ENCODE measurements at regions not wholly inside any gene's neighbourhood (a gene's known extent, or its start where the extent isn't known, plus 50 kb on each side); places are given as distances from the start of the nearest gene placed in this dataset.

DNA sequence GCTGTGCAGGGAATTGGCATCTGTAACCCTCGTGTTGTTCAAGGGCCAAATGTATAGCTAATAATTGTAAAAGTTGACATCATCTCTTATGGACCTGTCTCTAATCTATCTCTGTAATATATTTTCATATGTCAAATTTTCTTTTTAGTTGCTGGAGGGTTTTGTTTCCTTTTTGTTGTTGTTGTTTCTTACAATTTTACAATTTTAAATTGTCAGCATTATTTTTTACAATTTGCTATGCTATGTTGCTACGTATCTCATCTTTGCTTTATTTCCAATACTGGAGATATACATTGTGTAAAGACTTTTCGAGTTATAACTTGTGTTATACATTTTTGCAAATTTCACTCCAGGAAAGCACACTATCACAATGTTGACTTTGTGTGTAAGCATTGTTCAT lies 290.2 kb upstream of the SP4 start:
- no peak overlapping the region for H3K4me3 ChIP-seq (ENCODE audit: low read depth, low read length)
- no peaks in the 10 kb centered on the region for H3K36me3 ChIP-seq (ENCODE audit: control insufficient read depth in 2 of 2, insufficient read depth in 1 of 2, low read length in 2 of 2)
- H3K27ac ChIP-seq (ENCODE audit: extremely low read depth, low read depth, low read length): no peak overlapping the region
- no peaks in the 10 kb centered on the region; the same call in 1 of the 2 replicates for H3K4me1 ChIP-seq (ENCODE audit: control insufficient read depth, insufficient read depth, low read length)
- POLR2A ChIA-PET: no interaction called here
- CTCF ChIA-PET: interaction anchor here (0.5 to 0.6 kb wide), 2 partner anchors 300 to 341 kb away, joined by 3 read pairs; no protein-coding TSS in a partner anchor
- H3K9me3 ChIP-seq (ENCODE audit: control insufficient read depth, insufficient read depth, low read depth, low read length): no peaks in the 10 kb centered on the region; the same call in 1 of the 2 replicates
- TF ChIP-seq ZNF133 (tag by site-specific recombination; IDR thresholded peaks at IDR 0.05) (no peak), ZNF138 (tag by site-specific recombination; IDR thresholded peaks at IDR 0.05; ENCODE audit: borderline replicate concordance) (no peak), BCL11A (tag by site-specific recombination; IDR thresholded peaks at IDR 0.05; ENCODE audit: low read depth) (no peak), KLF1 (tag by site-specific recombination; IDR thresholded peaks at IDR 0.05) (no peak), ZNF266 (tag by site-specific recombination; IDR thresholded peaks at IDR 0.05; ENCODE audit: low read depth) (no peak), ZNF311 (tag by site-specific recombination; IDR thresholded peaks at IDR 0.05; ENCODE audit: borderline replicate concordance) (no peak), ZNF391 (tag by site-specific recombination; IDR thresholded peaks at IDR 0.05; ENCODE audit: borderline replicate concordance, low read depth) (no peak), ZNF777 (tag by site-specific recombination; IDR thresholded peaks at IDR 0.05; ENCODE audit: borderline replicate concordance) (no peak), ZNF24 (tag by site-specific recombination; IDR thresholded peaks at IDR 0.05) (no peak), ZNF274 (IDR thresholded peaks at IDR 0.05; ENCODE audit: low read length) (no peak), ZNF274 (tag by site-specific recombination; IDR thresholded peaks at IDR 0.05; ENCODE audit: borderline replicate concordance) (no peak), ZNF76 (tag by site-specific recombination; IDR thresholded peaks at IDR 0.05; ENCODE audit: borderline replicate concordance, low read depth) (no peak)
- TF ChIP-seq, protein P1, sequence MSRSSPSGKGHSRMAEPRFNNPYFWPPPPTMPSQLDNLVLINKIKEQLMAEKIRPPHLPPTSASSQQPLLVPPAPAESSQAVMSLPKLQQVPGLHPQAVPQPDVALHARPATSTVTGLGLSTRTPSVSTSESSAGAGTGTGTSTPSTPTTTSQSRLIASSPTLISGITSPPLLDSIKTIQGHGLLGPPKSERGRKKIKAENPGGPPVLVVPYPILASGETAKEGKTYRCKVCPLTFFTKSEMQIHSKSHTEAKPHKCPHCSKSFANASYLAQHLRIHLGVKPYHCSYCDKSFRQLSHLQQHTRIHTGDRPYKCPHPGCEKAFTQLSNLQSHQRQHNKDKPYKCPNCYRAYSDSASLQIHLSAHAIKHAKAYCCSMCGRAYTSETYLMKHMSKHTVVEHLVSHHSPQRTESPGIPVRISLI (tag by site-specific recombination; IDR thresholded peaks at IDR 0.05): no peak
- TF ChIP-seq, protein P2, sequence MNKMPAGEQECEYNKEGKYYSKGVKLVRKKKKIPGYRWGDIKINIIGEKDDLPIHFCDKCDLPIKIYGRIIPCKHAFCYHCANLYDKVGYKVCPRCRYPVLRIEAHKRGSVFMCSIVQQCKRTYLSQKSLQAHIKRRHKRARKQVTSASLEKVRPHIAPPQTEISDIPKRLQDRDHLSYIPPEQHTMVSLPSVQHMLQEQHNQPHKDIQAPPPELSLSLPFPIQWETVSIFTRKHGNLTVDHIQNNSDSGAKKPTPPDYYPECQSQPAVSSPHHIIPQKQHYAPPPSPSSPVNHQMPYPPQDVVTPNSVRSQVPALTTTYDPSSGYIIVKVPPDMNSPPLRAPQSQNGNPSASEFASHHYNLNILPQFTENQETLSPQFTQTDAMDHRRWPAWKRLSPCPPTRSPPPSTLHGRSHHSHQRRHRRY (tag by site-specific recombination; IDR thresholded peaks at IDR 0.05): no peak
- TF ChIP-seq, protein P3, sequence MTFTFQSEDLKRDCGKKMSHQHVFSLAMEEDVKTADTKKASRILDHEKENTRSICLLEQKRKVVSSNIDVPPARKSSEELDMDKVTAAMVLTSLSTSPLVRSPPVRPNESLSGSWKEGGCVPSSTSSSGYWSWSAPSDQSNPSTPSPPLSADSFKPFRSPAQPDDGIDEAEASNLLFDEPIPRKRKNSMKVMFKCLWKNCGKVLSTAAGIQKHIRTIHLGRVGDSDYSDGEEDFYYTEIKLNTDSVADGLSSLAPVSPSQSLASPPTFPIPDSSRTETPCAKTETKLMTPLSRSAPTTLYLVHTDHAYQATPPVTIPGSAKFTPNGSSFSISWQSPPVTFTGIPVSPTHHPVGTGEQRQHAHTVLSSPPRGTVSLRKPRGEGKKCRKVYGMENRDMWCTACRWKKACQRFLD (tag by site-specific recombination; IDR thresholded peaks at IDR 0.05): no peak
- TF ChIP-seq, protein P4, sequence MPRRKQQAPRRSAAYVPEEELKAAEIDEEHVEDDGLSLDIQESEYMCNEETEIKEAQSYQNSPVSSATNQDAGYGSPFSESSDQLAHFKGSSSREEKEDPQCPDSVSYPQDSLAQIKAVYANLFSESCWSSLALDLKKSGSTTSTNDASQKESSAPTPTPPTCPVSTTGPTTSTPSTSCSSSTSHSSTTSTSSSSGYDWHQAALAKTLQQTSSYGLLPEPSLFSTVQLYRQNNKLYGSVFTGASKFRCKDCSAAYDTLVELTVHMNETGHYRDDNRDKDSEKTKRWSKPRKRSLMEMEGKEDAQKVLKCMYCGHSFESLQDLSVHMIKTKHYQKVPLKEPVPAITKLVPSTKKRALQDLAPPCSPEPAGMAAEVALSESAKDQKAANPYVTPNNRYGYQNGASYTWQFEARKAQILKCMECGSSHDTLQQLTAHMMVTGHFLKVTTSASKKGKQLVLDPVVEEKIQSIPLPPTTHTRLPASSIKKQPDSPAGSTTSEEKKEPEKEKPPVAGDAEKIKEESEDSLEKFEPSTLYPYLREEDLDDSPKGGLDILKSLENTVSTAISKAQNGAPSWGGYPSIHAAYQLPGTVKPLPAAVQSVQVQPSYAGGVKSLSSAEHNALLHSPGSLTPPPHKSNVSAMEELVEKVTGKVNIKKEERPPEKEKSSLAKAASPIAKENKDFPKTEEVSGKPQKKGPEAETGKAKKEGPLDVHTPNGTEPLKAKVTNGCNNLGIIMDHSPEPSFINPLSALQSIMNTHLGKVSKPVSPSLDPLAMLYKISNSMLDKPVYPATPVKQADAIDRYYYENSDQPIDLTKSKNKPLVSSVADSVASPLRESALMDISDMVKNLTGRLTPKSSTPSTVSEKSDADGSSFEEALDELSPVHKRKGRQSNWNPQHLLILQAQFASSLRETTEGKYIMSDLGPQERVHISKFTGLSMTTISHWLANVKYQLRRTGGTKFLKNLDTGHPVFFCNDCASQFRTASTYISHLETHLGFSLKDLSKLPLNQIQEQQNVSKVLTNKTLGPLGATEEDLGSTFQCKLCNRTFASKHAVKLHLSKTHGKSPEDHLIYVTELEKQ (tag by site-specific recombination; IDR thresholded peaks at IDR 0.05; ENCODE audit: borderline replicate concordance): no peak
- TF ChIP-seq, protein P5, sequence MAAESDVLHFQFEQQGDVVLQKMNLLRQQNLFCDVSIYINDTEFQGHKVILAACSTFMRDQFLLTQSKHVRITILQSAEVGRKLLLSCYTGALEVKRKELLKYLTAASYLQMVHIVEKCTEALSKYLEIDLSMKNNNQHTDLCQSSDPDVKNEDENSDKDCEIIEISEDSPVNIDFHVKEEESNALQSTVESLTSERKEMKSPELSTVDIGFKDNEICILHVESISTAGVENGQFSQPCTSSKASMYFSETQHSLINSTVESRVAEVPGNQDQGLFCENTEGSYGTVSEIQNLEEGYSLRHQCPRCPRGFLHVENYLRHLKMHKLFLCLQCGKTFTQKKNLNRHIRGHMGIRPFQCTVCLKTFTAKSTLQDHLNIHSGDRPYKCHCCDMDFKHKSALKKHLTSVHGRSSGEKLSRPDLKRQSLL (tag by site-specific recombination; IDR thresholded peaks at IDR 0.05): no peak

DNA sequence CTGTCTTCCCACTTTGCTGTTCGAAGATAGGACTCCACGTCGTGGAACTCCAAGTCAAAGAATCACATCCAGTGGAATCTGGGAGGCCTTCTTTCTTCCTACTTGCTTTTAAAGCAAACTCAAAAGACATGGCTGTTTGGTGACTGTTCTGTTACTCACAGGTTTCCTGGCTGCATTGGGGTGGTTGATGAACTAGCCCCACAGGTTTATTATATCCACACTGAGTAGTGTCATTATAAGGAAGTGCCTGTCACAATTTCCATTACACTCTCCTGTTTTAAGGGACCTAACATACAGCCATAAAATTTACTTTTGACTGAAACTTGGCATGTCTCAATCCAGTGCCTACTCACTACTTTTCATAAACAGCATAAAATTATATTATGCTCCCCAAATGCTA lies 287.3 kb upstream of the SP4 start:
- ChIA-PET POLR2A (no interaction called here), CTCF (no interaction called here)
- Histone ChIP-seq H3K36me3 (ENCODE audit: control insufficient read depth in 2 of 2, insufficient read depth in 1 of 2, low read length in 2 of 2) (no peaks in the 10 kb centered on the region), H3K4me1 (ENCODE audit: control insufficient read depth, insufficient read depth, low read length) (no peaks in the 10 kb centered on the region; the same call in 1 of the 2 replicates), H3K4me3 (ENCODE audit: low read depth, low read length) (no peak overlapping the region), H3K9me3 (ENCODE audit: control insufficient read depth, insufficient read depth, low read depth, low read length) (no peaks in the 10 kb centered on the region), H3K27ac (ENCODE audit: extremely low read depth, low read depth, low read length) (no peak overlapping the region)
- TF ChIP-seq OVOL3 (tag by site-specific recombination; IDR thresholded peaks at IDR 0.05): no peak

Data from HEK293 (cell line).